ENCODE measurements at regions not wholly inside any gene's neighbourhood (a gene's known extent, or its start where the extent isn't known, plus 50 kb on each side); places are given as distances from the start of the nearest gene placed in this dataset.
A peak's percentile ranks its signal among the peaks of the same experiment; 100 is the strongest.

GRCh38 chr18:5632041-5632440, 88.2 kb upstream of the EPB41L3 start:
- no peak for DNase-seq

- DNase-seq: no peak
Measured at GRCh38 chr18:5630900-5631413, 87.2 kb upstream of the EPB41L3 start.

GRCh38 chr18:5630057-5630899, 86.5 kb upstream of the EPB41L3 start:
- peak; percentile 77 for DNase-seq

GRCh38 chr18:5628512-5629255, 84.9 kb upstream of the EPB41L3 start:
- peak; percentile 65 for DNase-seq

- no peak for DNase-seq
Measured at GRCh38 chr18:5627776-5628511, 84.1 kb upstream of the EPB41L3 start.

- no peak for DNase-seq
Measured at GRCh38 chr18:5626130-5626880, 82.5 kb upstream of the EPB41L3 start.

GRCh38 chr18:5625076-5625475, 81.3 kb upstream of the EPB41L3 start:
- no peak for DNase-seq

- no peak for DNase-seq
Measured at GRCh38 chr18:5622905-5623304, 79.1 kb upstream of the EPB41L3 start.

GRCh38 chr18:5620289-5620688, 76.5 kb upstream of the EPB41L3 start:
- no peak for DNase-seq

GRCh38 chr18:5619376-5619775, 75.6 kb upstream of the EPB41L3 start:
- no peak for DNase-seq

GRCh38 chr18:5618047-5618688, 74.4 kb upstream of the EPB41L3 start:
- no peak for DNase-seq

GRCh38 chr18:5611221-5611620, 67.4 kb upstream of the EPB41L3 start:
- no peak for DNase-seq

- DNase-seq: no peak
Measured at GRCh38 chr18:5608846-5609245, 65.0 kb upstream of the EPB41L3 start.

- no peak for DNase-seq
Measured at GRCh38 chr18:5606951-5607350, 63.2 kb upstream of the EPB41L3 start.

GRCh38 chr18:5604778-5605177, 61.0 kb upstream of the EPB41L3 start:
- DNase-seq: no peak

GRCh38 chr18:5603153-5603552, 59.4 kb upstream of the EPB41L3 start:
- no peak for DNase-seq

- no peak for DNase-seq
Measured at GRCh38 chr18:5601188-5601624, 57.4 kb upstream of the EPB41L3 start.

GRCh38 chr18:5600378-5601071, 56.7 kb upstream of the EPB41L3 start:
- DNase-seq: no peak

- no peak for DNase-seq
Measured at GRCh38 chr18:5596585-5596984, 52.8 kb upstream of the EPB41L3 start.
